DND-41 (cell line): ENCODE measurements at regions not wholly inside any gene's neighbourhood (a gene's known extent, or its start where the extent isn't known, plus 50 kb on each side); places are given as distances from the start of the nearest gene placed in this dataset.

Source experiments
- ATAC-seq: fragments of 200-7000 bp; cut with Tn5 transposase; 3 replicates; pipeline ENCODE4 v1.9.1; 2021; ENCODE audit warnings: low read depth; ENCODE audit not compliant: insufficient read depth
- DNase-seq: peaks from one replicate; pipeline ENCODE4 v3.0.0-alpha.2; 2020
- H2AFZ ChIP-seq: 2 replicates; pipeline ENCODE4 v1.6.0; 2012; ENCODE audit warnings: low read depth, low read length
- H3K27ac ChIP-seq: 2 replicates; pipeline ENCODE4 v1.5.1; 2012; ENCODE audit warnings: low read length, inconsistent platforms
- H3K27me3 ChIP-seq: fragments of 200-600 bp; sonication (generic); 2 replicates; pipeline ENCODE4 v1.6.0; 2012; ENCODE audit warnings: low read length, mild to moderate bottlenecking, inconsistent platforms; ENCODE audit not compliant: insufficient read depth, poor library complexity
- H3K36me3 ChIP-seq: 2 replicates; pipeline ENCODE4 v1.5.1; 2012; ENCODE audit warnings: low read length, inconsistent platforms; ENCODE audit not compliant: insufficient read depth
- H3K4me1 ChIP-seq: 2 replicates; pipeline ENCODE4 v1.5.1; 2012; ENCODE audit warnings: mild to moderate bottlenecking, low read length; ENCODE audit not compliant: insufficient read depth
- H3K4me2 ChIP-seq: 2 replicates; pipeline ENCODE4 v1.6.0; 2012; ENCODE audit warnings: mild to moderate bottlenecking, moderate library complexity, low read length, inconsistent platforms; ENCODE audit not compliant: insufficient read depth
- H3K4me3 ChIP-seq, 2 experiments: fragments of 200-600 bp in 1 of 2; shearing (Covaris generic) in 1 of 2; 2 replicates each; pipeline ENCODE4 v1.5.1; 2012 to 2016; ENCODE audit warnings: inconsistent platforms in 2 of 2, low read length in 2 of 2, mild to moderate bottlenecking in 2 of 2, low read depth in 1 of 2, moderate library complexity in 1 of 2
- H3K79me2 ChIP-seq: 2 replicates; pipeline ENCODE4 v1.6.0; 2012; ENCODE audit warnings: low read length, inconsistent platforms; ENCODE audit not compliant: insufficient read depth
- H3K9ac ChIP-seq: 2 replicates; pipeline ENCODE4 v1.6.0; 2012; ENCODE audit warnings: low read depth, mild to moderate bottlenecking, inconsistent platforms, low read length, moderate library complexity
- H3K9me3 ChIP-seq: 2 replicates; pipeline ENCODE4 v1.5.1; 2012; ENCODE audit warnings: low read length, moderate library complexity, mild to moderate bottlenecking, inconsistent platforms; ENCODE audit not compliant: insufficient read depth, severe bottlenecking
- H4K20me1 ChIP-seq: 2 replicates; pipeline ENCODE4 v1.6.0; 2012; ENCODE audit warnings: low read length; ENCODE audit not compliant: insufficient read depth
- EZH2 ChIP-seq: IDR thresholded peaks from 3 replicates; pipeline ENCODE4 v1.6.1; 2012; ENCODE audit warnings: borderline replicate concordance, low read depth, mild to moderate bottlenecking, moderate library complexity, low read length, inconsistent platforms; ENCODE audit not compliant: severe bottlenecking
- TF ChIP-seq, protein P1 (sequence below): IDR thresholded peaks from 2 replicates; pipeline ENCODE4 v1.5.1; 2012; ENCODE audit warnings: borderline replicate concordance, low read length, moderate library complexity, mild to moderate bottlenecking; ENCODE audit not compliant: poor library complexity, severe bottlenecking; ENCODE audit errors: extremely low read depth

DNA sequence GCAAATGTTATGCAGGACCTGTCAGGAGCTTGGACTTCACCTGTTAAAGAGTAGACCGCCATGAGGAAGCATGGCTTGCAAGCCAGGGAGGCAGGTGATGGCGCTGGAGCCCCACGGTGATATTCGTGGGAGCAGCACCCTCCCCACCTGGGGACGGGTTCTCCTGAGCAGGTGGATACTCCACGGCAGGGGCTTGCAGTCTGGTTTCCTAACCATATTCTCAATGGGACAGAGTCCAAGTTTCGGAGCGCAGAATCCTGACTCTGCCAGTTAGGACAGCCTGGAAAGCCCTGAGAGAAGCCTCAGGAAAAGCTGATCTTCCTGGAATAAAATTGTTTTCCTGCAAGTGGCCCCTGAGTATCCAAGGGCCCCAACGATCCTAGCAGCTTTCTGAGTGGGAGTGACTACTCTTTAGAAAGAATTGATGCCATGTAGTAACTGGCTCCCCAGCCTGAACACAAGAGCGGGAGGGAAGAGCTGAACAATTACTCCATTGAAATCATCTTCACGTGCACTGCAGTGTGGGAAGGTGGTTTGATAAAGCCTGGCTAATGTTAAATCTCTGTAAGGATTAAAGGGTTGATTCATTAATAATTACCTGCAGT lies 146.3 kb upstream of the RAB4A start:
- Histone ChIP-seq H4K20me1 (no peaks in the 10 kb centered on the region), H3K9ac (no peak overlapping the region), H3K4me3 (no peak overlapping the region), H3K36me3 (no peaks in the 10 kb centered on the region), H3K4me2 (no peak overlapping the region), H3K9me3 (no peaks in the 10 kb centered on the region), H2AFZ (no peak overlapping the region), H3K27ac (no peak overlapping the region), H3K4me1 (peaks cover 15% of the 10 kb centered on the region), H3K79me2 (no peaks in the 10 kb centered on the region), H3K27me3 (no peaks in the 10 kb centered on the region)
- TF ChIP-seq, protein P1, sequence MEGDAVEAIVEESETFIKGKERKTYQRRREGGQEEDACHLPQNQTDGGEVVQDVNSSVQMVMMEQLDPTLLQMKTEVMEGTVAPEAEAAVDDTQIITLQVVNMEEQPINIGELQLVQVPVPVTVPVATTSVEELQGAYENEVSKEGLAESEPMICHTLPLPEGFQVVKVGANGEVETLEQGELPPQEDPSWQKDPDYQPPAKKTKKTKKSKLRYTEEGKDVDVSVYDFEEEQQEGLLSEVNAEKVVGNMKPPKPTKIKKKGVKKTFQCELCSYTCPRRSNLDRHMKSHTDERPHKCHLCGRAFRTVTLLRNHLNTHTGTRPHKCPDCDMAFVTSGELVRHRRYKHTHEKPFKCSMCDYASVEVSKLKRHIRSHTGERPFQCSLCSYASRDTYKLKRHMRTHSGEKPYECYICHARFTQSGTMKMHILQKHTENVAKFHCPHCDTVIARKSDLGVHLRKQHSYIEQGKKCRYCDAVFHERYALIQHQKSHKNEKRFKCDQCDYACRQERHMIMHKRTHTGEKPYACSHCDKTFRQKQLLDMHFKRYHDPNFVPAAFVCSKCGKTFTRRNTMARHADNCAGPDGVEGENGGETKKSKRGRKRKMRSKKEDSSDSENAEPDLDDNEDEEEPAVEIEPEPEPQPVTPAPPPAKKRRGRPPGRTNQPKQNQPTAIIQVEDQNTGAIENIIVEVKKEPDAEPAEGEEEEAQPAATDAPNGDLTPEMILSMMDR = no peak
- no peak for TF ChIP-seq EZH2
- no peak for ATAC-seq
- DNase-seq = no peak

- Histone ChIP-seq H3K4me1 (peaks cover 26% of the 10 kb centered on the region), H3K36me3 (no peaks in the 10 kb centered on the region), H3K27me3 (no peaks in the 10 kb centered on the region), H3K4me3 (no peak overlapping the region), H2AFZ (no peak overlapping the region), H3K9me3 (no peaks in the 10 kb centered on the region), H3K4me2 (no peak overlapping the region), H4K20me1 (no peaks in the 10 kb centered on the region), H3K79me2 (no peaks in the 10 kb centered on the region), H3K27ac (no peak overlapping the region), H3K9ac (no peak overlapping the region)
- ATAC-seq (peak; percentile 48), DNase-seq (peak; percentile 55)
- TF ChIP-seq, protein P1 = no peak
- TF ChIP-seq EZH2 = no peak
Measured at GRCh38 chr1:229127301-229127700, 143.6 kb upstream of the RAB4A start.

DNA sequence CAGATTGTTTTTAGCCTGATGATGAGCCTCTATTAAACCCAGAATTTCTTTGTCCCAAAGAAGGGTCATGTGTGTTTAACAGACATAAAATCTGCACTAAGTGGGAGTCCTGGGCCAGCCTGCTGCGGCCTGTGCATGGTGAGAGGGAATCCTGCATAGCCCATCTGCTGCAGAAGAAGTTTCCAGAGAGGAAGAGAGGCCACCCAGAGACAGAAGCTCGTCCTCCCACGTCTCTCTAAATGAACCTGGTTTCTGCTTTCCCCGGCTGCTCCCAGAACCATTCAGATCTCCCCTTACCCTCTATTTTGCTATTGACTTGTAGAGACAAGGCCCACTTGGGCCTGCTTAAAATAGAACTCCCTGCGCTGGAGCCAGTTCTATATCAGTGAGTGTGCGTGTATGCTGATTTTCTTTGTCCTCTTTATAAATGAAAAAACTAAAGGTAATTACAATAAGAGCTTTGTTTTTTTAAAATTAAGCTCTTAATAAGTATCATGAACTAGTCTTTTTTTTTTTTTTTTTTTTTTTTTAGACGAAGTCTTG lies 142.8 kb upstream of the RAB4A start:
- no peak for ATAC-seq
- peaks cover 26% of the 10 kb centered on the region for H3K4me1 ChIP-seq
- no peak overlapping the region for H3K9ac ChIP-seq
- no peak overlapping the region for H2AFZ ChIP-seq
- no peaks in the 10 kb centered on the region for H3K9me3 ChIP-seq
- no peaks in the 10 kb centered on the region for H3K27me3 ChIP-seq
- no peaks in the 10 kb centered on the region for H3K36me3 ChIP-seq
- H3K79me2 ChIP-seq = no peaks in the 10 kb centered on the region
- no peaks in the 10 kb centered on the region for H4K20me1 ChIP-seq
- no peak overlapping the region for H3K4me2 ChIP-seq
- H3K4me3 ChIP-seq = no peak overlapping the region
- no peak overlapping the region for H3K27ac ChIP-seq
- TF ChIP-seq, protein P1 = no peak
- TF ChIP-seq EZH2 = no peak
- DNase-seq = no peak
